ENCODE measurements at regions not wholly inside any gene's neighbourhood (a gene's known extent, or its start where the extent isn't known, plus 50 kb on each side); places are given as distances from the start of the nearest gene placed in this dataset.

DNA sequence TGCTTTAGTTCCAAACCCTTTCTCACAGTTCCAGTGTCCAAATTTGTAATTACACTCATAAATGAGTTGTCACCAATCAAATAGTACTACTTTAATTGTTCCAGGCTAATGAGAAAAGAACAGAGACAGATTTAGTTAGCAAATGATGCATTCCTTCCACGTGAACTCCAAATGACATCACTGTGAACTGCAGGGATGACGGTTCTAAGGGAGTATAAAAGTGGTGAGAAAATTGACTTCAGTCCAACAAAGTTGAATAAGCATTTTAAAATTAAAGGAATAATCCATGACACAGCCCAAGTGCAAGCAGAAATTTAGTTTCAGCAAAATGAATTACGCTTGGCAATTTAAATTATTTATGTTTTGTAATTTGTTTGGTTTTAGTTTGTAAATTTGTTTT is 102.0 kb upstream of the LRATD1 start:
- DNase-seq (ENCODE audit: low spot score) = no peak
- no peak for TF ChIP-seq CTCF (conservative IDR thresholded peaks at IDR 0.05; ENCODE audit: low read depth)
- ChIA-PET POLR2A (ENCODE audit: low non-redundant PET) (no interaction called here), CTCF (no interaction called here)
- no peak overlapping the region for H3K27ac ChIP-seq

GRCh38 chr2:14533131-14533757 is 99.3 kb upstream of the LRATD1 start:
- ChIA-PET POLR2A (ENCODE audit: low non-redundant PET) (no interaction called here), CTCF (no interaction called here)
- no peak for DNase-seq (ENCODE audit: low spot score)

DNA sequence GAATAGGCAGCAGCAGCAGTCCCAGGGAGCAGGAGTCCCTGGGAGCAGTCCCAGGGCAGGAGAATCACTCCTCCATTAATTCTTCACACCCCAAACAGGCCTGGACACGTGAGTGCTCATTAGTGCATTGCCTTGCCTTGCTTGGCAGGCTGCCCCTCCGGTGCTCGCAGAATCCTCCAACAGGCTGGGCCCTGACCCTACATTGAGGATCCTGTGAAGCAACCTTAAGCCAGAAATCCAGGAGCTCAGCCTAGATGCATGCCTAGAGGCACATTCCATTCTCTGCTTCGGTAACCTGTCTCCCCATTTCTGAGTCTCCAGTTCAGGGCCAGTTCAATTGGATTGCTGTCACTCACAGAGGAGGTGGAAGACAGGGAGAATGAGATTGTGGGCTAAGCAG is 97.4 kb upstream of the LRATD1 start:
- ChIA-PET POLR2A (ENCODE audit: low non-redundant PET) (no interaction called here), CTCF (interaction anchor here (0.6 to 1.2 kb wide), 3 partner anchors 99 to 264 kb away, joined by 3 to 8 read pairs (median 4); no protein-coding TSS in a partner anchor)
- TF ChIP-seq CTCF (conservative IDR thresholded peaks at IDR 0.05; ENCODE audit: low read depth) = no peak
- H3K27ac ChIP-seq = peak overlapping the region; percentile 65
- peak; percentile 92 for DNase-seq (ENCODE audit: low spot score)

More at GRCh38 chr2:14533131-14533757, 99.3 kb upstream of the LRATD1 start:
- no peak overlapping the region for H3K27ac ChIP-seq
- TF ChIP-seq CTCF (conservative IDR thresholded peaks at IDR 0.05; ENCODE audit: low read depth) = no peak

DNA sequence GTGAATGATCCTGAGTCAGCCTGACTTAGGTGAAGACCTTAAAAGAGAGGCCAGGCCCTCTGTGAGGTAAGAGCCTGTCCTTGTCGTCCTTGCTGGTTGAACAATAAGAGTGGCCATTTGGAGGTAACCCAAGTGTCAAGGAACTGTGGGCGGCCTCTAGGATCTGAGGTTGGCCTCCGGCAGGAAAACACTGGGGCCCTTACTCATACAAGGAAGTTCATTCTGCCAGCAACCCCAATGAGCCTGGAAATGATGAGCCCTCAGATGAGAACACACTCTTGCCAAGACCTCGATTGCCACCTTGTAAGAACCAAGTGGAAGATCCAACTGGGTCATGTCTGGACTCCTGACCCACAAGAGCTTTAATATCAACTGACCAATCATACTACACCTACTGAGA is 95.5 kb upstream of the LRATD1 start:
- ChIA-PET CTCF (interaction anchor here (0.6 kb wide), 1 partner anchor 148 kb away, joined by 3 read pairs; no protein-coding TSS in a partner anchor), POLR2A (ENCODE audit: low non-redundant PET) (no interaction called here)
- TF ChIP-seq CTCF (conservative IDR thresholded peaks at IDR 0.05; ENCODE audit: low read depth) = no peak
- no peak overlapping the region for H3K27ac ChIP-seq
- DNase-seq (ENCODE audit: low spot score) = no peak

DNA sequence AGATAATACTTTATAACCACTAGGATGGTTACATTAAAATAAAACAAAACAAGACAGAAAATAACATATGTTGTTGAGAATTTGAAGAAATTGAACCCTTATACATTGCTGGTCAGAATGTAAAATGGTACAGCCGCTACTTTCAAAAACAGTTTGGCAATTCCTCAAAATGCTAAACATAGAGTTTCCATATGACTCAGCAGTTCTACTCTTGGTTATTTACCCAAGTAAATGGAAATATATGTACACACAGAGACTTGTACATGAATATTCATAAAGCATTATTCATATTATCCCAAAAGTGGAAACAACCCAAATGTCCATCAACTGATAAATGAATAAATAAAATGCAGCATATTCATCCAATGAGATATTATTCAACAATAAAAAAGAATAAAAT is 92.5 kb upstream of the LRATD1 start:
- POLR2A ChIA-PET (ENCODE audit: low non-redundant PET) = no interaction called here
- H3K27ac ChIP-seq = no peak overlapping the region
- CTCF ChIA-PET = no interaction called here
- no peak for TF ChIP-seq CTCF (conservative IDR thresholded peaks at IDR 0.05; ENCODE audit: low read depth)
- no peak for DNase-seq (ENCODE audit: low spot score)

DNA sequence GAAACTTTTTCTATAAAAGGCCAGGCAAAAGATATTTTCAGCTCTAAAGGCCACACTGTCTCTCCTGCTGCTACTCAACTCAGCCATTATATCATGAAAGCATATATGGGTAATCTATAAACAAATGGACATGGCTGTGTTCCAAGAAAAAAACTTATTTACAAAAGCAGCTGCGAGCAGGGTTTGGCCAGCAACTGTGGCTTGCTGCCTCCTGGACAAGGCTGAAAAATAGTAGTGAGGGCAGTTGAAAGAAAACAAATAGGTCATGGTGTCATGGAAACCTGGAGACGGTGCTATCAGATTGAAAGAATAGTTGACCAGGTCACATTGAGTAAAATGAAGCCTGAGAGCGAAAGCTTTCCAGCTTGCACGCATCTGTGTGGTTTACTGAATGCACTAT is 89.2 kb upstream of the LRATD1 start:
- no peak overlapping the region for H3K27ac ChIP-seq
- no peak for TF ChIP-seq CTCF (conservative IDR thresholded peaks at IDR 0.05; ENCODE audit: low read depth)
- DNase-seq (ENCODE audit: low spot score) = no peak
- CTCF ChIA-PET = no interaction called here
- POLR2A ChIA-PET (ENCODE audit: low non-redundant PET) = no interaction called here

Measured in RWPE1 (cell line).